Fibroblast of the aortic adventitia (primary cell): ENCODE measurements at regions not wholly inside any gene's neighbourhood (a gene's known extent, or its start where the extent isn't known, plus 50 kb on each side); places are given as distances from the start of the nearest gene placed in this dataset.

Source experiments
- DNase-seq: peaks from one replicate; pipeline ENCODE4 v3.0.0-alpha.2; 2010; ENCODE audit warnings: low read depth
- H3K4me3 ChIP-seq: 2 replicates; pipeline ENCODE4 v1.5.1; 2011; ENCODE audit warnings: low read depth, mild to moderate bottlenecking, control low read depth, low read length, moderate library complexity
- CTCF ChIP-seq: IDR thresholded peaks from 2 replicates; pipeline ENCODE4 v1.5.1; 2011; ENCODE audit warnings: mild to moderate bottlenecking, low read length, control low read depth, inconsistent platforms; ENCODE audit not compliant: insufficient read depth

DNA sequence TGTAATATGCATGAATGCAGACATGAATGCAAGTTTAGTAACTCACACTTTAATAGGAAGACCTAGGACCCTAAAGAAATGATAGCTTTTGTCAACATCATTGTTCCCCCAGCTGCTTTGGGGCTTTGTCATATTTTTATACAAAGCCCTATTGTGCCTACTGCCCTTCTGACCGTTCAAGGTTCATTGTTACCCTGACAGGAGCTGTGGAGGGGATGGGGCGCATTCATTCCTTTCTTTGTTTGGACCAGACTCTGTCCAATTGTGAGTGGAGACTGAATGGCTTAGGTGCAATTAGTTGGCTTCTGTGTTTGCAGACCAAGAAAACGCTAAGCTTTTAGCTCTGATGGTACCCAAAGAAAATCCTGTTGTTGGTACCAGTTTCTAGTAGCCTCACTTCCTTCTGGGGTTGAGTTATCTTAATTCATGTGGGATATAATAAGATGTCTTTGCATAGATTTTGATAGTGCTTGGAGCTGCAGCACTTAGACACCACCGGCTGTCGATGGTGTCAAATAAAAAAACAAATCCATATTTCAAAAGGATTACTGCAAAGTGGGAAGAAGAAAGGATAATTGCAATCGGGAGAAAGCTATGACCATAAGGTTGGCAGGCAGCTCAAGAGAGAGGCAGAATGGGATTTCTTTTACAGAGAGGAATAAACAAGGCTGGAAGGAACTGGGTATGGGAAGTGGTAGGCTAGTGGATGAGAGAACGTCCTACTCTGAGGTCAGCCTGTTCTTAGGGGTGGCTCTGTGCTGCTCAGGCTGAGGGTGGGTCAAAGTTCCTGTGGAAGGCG is 133.9 kb upstream of the TMTC4 start:
- TF ChIP-seq CTCF: no peak
- DNase-seq: no peak
- no peak overlapping the region for H3K4me3 ChIP-seq

GRCh38 chr13:100803091-100803490 is 128.5 kb upstream of the TMTC4 start:
- no peak for TF ChIP-seq CTCF
- DNase-seq: no peak
- H3K4me3 ChIP-seq: no peak overlapping the region

- no peak for DNase-seq
- TF ChIP-seq CTCF: no peak
- no peak overlapping the region for H3K4me3 ChIP-seq
Measured at GRCh38 chr13:100800283-100800875, 125.8 kb upstream of the TMTC4 start.

GRCh38 chr13:100798739-100799361 is 124.3 kb upstream of the TMTC4 start:
- TF ChIP-seq CTCF: no peak
- no peak for DNase-seq
- H3K4me3 ChIP-seq: no peak overlapping the region

- H3K4me3 ChIP-seq: no peak overlapping the region
- no peak for TF ChIP-seq CTCF
- DNase-seq: no peak
Measured at GRCh38 chr13:100797921-100798320, 123.3 kb upstream of the TMTC4 start.

DNA sequence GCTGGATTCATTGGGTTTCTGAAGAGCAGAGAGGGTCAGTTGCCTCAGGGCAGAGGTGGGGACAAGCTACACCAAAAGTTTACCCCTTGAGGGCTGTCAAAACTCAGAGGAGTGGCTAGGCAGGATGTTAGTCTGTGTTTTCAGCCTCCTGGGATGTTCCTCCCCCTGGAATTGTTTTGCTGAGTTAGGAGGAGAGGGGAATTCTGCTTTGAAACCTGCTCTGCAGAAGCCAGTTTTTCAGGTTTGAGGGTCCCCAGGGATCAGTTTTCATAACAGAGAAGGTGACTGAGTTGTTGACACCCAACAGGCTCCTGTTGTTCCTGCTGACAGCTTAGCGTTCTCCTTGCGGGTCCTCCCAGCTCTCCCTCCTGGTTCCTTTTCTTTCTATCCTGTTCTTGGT is 121.9 kb upstream of the TMTC4 start:
- H3K4me3 ChIP-seq: no peak overlapping the region
- no peak for DNase-seq
- TF ChIP-seq CTCF: no peak
